ENCODE measurements at regions not wholly inside any gene's neighbourhood (a gene's known extent, or its start where the extent isn't known, plus 50 kb on each side); places are given as distances from the start of the nearest gene placed in this dataset.
"Not testable (repeated sequence)": the region's sequence is repeated elsewhere in the genome, so short reads cannot be mapped to it uniquely, and the experiment has no call there.

GRCh38 chr4:103318327-103318726 is 120.2 kb upstream of the CENPE start:
- no peak for DNase-seq (ENCODE audit: low read depth)

- no peak for DNase-seq (ENCODE audit: low read depth)
Measured at GRCh38 chr4:103308248-103308561, 110.1 kb upstream of the CENPE start.

GRCh38 chr4:103307453-103308247 is 109.5 kb upstream of the CENPE start:
- no peak for DNase-seq (ENCODE audit: low read depth)

- DNase-seq (ENCODE audit: low read depth), result peak; percentile 1
Measured at GRCh38 chr4:103306870-103307375, 108.8 kb upstream of the CENPE start.

GRCh38 chr4:103305355-103305754 is 107.2 kb upstream of the CENPE start:
- DNase-seq (ENCODE audit: low read depth), result no peak

- DNase-seq (ENCODE audit: low read depth), result no peak
Measured at GRCh38 chr4:103303011-103303410, 104.9 kb upstream of the CENPE start.

GRCh38 chr4:103292959-103293358 is 94.8 kb upstream of the CENPE start:
- DNase-seq (ENCODE audit: low read depth), result no peak

GRCh38 chr4:103292373-103292772 is 94.2 kb upstream of the CENPE start:
- DNase-seq (ENCODE audit: low read depth), result no peak

- DNase-seq (ENCODE audit: low read depth), result no peak
Measured at GRCh38 chr4:103289186-103289585, 91.0 kb upstream of the CENPE start.

- DNase-seq (ENCODE audit: low read depth), result no peak
Measured at GRCh38 chr4:103272174-103272573, 74.0 kb upstream of the CENPE start.

- DNase-seq (ENCODE audit: low read depth), result no peak
Measured at GRCh38 chr4:103268746-103269145, 70.6 kb upstream of the CENPE start.

GRCh38 chr4:103264905-103265304 is 66.8 kb upstream of the CENPE start:
- no peak for DNase-seq (ENCODE audit: low read depth)

GRCh38 chr4:103256068-103256467 is 57.9 kb upstream of the CENPE start:
- DNase-seq (ENCODE audit: low read depth), result not testable (repeated sequence)
